Astrocyte of the cerebellum (primary cell): ENCODE measurements at regions not wholly inside any gene's neighbourhood (a gene's known extent, or its start where the extent isn't known, plus 50 kb on each side); places are given as distances from the start of the nearest gene placed in this dataset.

Source experiments
- DNase-seq: peaks from one replicate; pipeline ENCODE4 v3.0.0-alpha.2; 2011; ENCODE audit warnings: low read depth
- H3K4me3 ChIP-seq: 2 replicates; pipeline ENCODE4 v1.5.1; 2011; ENCODE audit warnings: mild to moderate bottlenecking, low read depth, low read length, moderate library complexity
- in situ Hi-C: cut with HindIII; loops from 2 replicates; pipeline ENCODE4 v1.10.0; 2017; ENCODE audit warnings: low sequenced_read_pairs
- TF ChIP-seq, protein P1 (sequence below): IDR thresholded peaks from 2 replicates; pipeline ENCODE4 v1.5.1; 2012; ENCODE audit warnings: low read length, low read depth, moderate library complexity, mild to moderate bottlenecking; ENCODE audit errors: missing control alignments

DNA sequence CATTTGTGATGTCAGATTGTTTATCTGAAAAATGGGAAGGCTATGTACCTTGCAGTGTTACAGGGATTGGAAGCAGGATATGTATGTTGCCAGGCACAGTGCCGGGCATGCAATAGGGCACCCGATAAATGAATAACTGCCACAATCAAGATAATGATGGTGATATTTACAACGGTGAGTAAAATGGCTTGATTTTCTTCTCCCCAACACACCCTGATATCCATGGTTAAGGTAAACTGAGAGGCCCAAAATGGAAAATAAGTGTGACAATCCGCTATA is 108.3 kb downstream of the CYP26A1 start:
- in situ Hi-C loops, result no loop called here
- no peak overlapping the region for H3K4me3 ChIP-seq
- no peak for DNase-seq
- TF ChIP-seq, protein P1, sequence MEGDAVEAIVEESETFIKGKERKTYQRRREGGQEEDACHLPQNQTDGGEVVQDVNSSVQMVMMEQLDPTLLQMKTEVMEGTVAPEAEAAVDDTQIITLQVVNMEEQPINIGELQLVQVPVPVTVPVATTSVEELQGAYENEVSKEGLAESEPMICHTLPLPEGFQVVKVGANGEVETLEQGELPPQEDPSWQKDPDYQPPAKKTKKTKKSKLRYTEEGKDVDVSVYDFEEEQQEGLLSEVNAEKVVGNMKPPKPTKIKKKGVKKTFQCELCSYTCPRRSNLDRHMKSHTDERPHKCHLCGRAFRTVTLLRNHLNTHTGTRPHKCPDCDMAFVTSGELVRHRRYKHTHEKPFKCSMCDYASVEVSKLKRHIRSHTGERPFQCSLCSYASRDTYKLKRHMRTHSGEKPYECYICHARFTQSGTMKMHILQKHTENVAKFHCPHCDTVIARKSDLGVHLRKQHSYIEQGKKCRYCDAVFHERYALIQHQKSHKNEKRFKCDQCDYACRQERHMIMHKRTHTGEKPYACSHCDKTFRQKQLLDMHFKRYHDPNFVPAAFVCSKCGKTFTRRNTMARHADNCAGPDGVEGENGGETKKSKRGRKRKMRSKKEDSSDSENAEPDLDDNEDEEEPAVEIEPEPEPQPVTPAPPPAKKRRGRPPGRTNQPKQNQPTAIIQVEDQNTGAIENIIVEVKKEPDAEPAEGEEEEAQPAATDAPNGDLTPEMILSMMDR, result no peak

DNA sequence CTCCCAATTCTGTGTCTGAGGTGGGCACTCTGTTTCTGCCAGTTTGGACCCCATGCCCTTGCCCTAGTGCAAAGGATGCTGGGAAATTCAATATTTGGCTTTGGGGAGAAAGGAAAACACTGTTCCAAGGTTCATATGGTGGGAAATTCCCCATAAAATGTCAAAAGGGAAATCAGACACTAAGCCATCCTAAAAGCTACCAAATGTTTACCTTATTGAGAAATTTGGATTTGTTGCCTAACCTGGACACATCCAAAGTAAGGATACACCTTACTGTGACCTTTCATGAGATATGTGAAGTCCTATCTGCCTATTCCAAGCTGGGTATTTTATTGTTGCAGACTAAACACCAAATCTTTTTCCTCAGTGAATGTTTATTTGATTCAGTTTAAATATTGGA is 109.1 kb downstream of the CYP26A1 start:
- TF ChIP-seq, protein P1, result no peak
- no peak overlapping the region for H3K4me3 ChIP-seq
- in situ Hi-C loops, result no loop called here
- DNase-seq, result no peak

DNA sequence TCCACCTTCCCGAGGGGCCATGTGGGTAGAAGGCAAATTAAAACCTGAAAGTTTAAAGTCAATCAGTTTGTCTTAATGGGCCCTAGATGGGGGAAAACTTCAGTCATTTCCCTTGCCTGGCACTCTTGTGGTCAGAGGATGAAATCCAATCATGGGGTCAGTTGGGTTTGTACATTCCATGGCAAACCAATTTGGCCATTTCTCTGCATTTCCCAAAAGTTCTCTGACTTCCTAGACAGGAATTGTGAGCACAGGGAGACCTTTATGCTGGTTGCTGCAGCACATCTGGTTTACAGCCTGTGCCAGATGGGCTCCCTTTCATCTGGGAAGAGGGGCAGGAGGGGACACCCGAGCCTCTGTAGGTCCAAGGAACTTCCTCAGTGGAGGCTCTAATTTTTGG is 113.0 kb downstream of the CYP26A1 start:
- H3K4me3 ChIP-seq, result no peak overlapping the region
- in situ Hi-C loops, result no loop called here
- DNase-seq, result no peak
- TF ChIP-seq, protein P1, result no peak

DNA sequence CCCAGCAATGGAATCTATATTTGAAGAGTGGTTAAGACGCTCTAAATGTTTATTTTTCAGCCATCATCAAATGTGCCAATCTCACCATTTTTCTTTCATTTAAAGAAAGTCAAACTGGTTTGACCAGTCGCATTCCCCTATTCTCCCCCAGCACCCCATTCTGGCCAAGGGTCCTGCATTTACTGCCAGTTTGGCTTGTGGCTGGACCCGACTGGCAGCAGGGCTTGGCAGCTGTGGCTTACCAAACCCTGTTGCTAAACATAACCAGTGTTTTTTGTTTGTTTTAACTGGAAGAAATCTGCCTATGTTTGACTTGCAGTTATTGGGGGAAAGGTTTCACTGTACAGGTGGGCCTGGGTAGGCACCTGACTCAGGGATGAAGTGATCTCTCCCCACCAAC is 116.3 kb downstream of the CYP26A1 start:
- no peak overlapping the region for H3K4me3 ChIP-seq
- in situ Hi-C loops, result no loop called here
- DNase-seq, result no peak
- TF ChIP-seq, protein P1, result no peak

DNA sequence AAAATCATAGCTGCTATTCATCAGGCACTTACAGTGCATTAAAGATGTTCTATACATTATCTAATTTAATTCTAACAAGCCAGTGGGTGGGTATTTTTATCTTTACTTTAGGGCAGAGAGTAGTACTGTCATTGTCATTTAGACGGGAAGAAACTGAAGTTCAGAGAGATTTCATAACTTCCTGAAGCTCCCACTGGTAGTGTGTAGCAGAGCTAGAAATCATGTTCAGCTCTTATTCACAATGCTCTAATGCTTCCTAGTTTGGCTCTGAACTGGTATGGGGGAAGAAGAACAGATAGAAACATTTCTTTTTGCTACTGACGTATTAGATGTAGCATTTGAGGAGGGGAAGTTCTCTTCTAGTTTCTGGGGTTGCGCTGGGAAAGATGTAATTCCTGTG is 116.7 kb downstream of the CYP26A1 start:
- TF ChIP-seq, protein P1, result no peak
- no peak overlapping the region for H3K4me3 ChIP-seq

DNA sequence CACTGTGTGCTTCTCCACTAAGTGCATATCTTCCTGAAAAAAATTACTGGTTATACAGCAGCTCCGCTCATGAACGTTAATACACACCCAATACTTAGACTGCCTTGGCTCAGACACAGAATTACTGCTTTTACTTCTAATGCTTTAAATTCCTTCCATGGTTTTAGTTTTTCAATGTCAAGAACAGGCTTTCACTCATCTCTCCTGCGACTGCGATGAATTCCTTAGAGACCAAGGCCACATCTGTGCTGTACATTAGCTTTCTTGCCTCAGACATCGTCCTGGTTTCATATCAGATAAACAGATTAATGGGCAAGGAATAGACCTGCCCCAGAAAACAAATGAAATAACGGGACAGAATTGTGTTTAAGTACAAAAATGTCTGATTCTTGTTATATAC is 120.2 kb downstream of the CYP26A1 start:
- no peak overlapping the region for H3K4me3 ChIP-seq
- no peak for DNase-seq
- TF ChIP-seq, protein P1, result no peak
- in situ Hi-C loops, result no loop called here

More for the DNA sequence above, 116.7 kb downstream of the CYP26A1 start:
- in situ Hi-C loops, result no loop called here
- no peak for DNase-seq
